ENCODE measurements at regions not wholly inside any gene's neighbourhood (a gene's known extent, or its start where the extent isn't known, plus 50 kb on each side); places are given as distances from the start of the nearest gene placed in this dataset.

DNA sequence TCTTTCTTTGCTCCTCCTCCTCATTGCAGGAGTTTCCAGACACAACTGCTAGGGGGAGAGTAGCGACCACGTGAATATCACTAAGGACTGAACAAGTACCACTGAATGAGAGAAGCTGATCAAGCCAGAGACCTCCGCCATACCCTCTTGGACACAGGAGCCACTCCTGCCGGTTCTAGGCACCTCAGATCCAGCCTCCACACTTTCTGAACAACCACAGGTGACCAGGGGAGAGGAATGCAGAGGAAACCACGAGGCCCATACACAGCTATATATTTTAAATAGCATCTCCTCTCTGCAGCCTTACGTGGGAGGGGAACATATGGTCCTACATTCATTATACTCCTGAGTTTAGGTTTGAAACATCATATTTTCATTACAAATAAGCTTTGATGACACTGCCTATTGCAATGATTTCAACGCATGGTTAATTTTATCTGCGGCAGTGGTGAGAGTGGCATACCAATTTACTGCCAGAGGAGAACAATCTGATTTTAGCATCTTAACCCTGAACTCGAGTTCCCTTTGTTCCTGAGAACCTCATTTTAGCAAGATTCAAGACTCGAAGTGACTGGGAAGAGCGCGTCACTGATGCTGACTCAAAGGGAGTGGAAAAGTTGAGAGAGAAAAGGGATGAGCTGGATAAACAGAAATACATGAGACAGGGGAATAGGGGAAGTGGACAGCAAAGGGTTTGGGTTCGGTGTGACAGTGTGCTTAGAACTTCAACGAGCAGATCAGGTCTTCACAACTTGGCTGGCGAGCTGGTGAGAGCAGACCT is 231.7 kb upstream of the PPARGC1A start:
- Histone ChIP-seq H3K36me3 (ENCODE audit: low read depth, missing control alignments) (no peaks in the 10 kb centered on the region), H3K9me3 (no peaks in the 10 kb centered on the region), H3K4me1 (no peaks in the 10 kb centered on the region), H3K27me3 (no peaks in the 10 kb centered on the region), H3K4me3 (no peak overlapping the region), H3K27ac (no peak overlapping the region)
- DNase-seq = no peak
- WGBS, 2 donors = 77 to 80% methylated on average over 15 of the region's 15 CpGs
- TF ChIP-seq, protein P1, sequence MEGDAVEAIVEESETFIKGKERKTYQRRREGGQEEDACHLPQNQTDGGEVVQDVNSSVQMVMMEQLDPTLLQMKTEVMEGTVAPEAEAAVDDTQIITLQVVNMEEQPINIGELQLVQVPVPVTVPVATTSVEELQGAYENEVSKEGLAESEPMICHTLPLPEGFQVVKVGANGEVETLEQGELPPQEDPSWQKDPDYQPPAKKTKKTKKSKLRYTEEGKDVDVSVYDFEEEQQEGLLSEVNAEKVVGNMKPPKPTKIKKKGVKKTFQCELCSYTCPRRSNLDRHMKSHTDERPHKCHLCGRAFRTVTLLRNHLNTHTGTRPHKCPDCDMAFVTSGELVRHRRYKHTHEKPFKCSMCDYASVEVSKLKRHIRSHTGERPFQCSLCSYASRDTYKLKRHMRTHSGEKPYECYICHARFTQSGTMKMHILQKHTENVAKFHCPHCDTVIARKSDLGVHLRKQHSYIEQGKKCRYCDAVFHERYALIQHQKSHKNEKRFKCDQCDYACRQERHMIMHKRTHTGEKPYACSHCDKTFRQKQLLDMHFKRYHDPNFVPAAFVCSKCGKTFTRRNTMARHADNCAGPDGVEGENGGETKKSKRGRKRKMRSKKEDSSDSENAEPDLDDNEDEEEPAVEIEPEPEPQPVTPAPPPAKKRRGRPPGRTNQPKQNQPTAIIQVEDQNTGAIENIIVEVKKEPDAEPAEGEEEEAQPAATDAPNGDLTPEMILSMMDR (IDR thresholded peaks at IDR 0.05) = no peak
- TF ChIP-seq POLR2A (IDR thresholded peaks at IDR 0.05) = no peak
- intact Hi-C loops (cut with DNase I; ENCODE audit: low total_unique reads) = no loop called here

DNA sequence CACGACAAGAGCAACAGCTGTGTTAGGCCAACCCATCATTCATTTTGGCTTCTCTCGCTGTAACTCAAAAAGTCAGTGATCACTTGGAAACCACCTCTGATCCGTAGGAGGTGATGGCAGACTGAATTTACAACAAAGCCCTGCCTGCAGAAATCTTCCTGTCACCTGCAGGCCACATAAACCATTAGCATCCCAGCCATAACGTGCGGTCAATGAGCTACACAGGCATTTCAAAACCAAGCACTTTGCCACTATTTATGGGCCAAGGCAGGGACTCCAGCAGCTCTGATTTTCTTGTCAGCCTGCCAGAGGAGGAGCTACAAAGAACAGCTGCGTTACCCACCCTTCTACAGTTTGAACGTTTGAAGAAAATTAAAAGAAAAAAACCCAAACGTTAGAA is 228.1 kb upstream of the PPARGC1A start:
- WGBS, 2 donors = 58 to 71% methylated on average over 8 of the region's 8 CpGs
- H3K4me1 ChIP-seq = no peaks in the 10 kb centered on the region
- TF ChIP-seq, protein P1 (IDR thresholded peaks at IDR 0.05) = no peak
- TF ChIP-seq POLR2A (IDR thresholded peaks at IDR 0.05) = no peak
- no peaks in the 10 kb centered on the region for H3K36me3 ChIP-seq (ENCODE audit: low read depth, missing control alignments)
- H3K27me3 ChIP-seq = no peaks in the 10 kb centered on the region
- intact Hi-C loops (cut with DNase I; ENCODE audit: low total_unique reads) = no loop called here
- H3K4me3 ChIP-seq = no peak overlapping the region
- H3K9me3 ChIP-seq = no peaks in the 10 kb centered on the region
- no peak overlapping the region for H3K27ac ChIP-seq
- DNase-seq = no peak

DNA sequence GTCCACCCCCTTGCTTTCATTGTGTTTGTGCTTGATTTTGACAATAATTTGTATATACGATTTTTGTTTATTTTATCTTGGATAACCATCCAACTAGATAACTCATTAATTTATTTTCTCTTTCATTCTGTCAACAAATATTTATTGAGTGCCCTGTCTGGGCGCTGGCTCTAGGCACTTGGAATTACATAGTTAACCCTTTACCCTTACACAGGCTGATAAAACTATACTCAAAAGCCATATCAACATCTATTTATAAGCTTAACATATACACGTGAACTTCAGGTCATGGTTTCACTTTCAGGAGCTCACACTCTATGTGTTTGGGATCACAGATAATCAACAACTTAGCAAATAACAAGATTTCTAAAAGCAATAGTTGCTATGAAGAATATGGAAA is 226.3 kb upstream of the PPARGC1A start:
- WGBS, 2 donors = 80 to 86% methylated on average over 3 of the region's 3 CpGs
- intact Hi-C loops (cut with DNase I; ENCODE audit: low total_unique reads) = no loop called here
- H3K36me3 ChIP-seq (ENCODE audit: low read depth, missing control alignments) = no peaks in the 10 kb centered on the region
- TF ChIP-seq, protein P1 (IDR thresholded peaks at IDR 0.05) = no peak
- TF ChIP-seq POLR2A (IDR thresholded peaks at IDR 0.05) = no peak
- H3K27ac ChIP-seq = no peak overlapping the region
- H3K4me1 ChIP-seq = no peaks in the 10 kb centered on the region
- DNase-seq = no peak
- no peak overlapping the region for H3K4me3 ChIP-seq
- H3K27me3 ChIP-seq = no peaks in the 10 kb centered on the region
- no peaks in the 10 kb centered on the region for H3K9me3 ChIP-seq

DNA sequence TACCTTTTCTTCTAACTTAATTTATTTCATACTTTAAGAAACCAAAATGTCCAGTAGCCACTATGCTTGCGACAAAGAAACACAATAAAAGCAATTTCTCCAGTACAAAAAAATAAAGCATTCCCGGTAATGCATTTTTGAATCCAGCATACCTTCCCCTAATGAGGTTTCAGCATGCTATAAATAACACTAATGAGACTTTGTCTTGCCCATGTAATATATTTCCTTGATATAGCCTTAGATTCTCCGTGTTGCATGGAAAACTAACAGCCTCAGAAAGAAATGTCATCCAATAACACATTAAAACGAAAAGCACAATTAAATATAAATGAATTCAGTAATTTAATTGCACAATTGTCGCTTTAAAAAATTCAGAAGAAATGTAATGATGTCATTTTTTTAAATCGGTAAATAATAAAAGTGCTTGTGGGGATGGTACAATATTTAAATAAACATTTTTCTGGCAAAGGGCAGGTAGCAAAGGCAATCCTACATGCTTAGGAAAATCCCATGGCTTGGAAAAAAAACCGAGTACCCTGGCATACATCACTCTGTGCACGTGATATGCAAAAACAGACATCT is 225.2 kb upstream of the PPARGC1A start:
- WGBS, 2 donors = 72 to 78% methylated on average over 8 of the region's 8 CpGs
- no peaks in the 10 kb centered on the region for H3K27me3 ChIP-seq
- intact Hi-C loops (cut with DNase I; ENCODE audit: low total_unique reads) = no loop called here

More for the DNA sequence above, 225.2 kb upstream of the PPARGC1A start:
- no peak overlapping the region for H3K27ac ChIP-seq
- H3K9me3 ChIP-seq = no peaks in the 10 kb centered on the region
- no peaks in the 10 kb centered on the region for H3K36me3 ChIP-seq (ENCODE audit: low read depth, missing control alignments)
- H3K4me1 ChIP-seq = no peaks in the 10 kb centered on the region
- TF ChIP-seq POLR2A (IDR thresholded peaks at IDR 0.05) = no peak
- TF ChIP-seq, protein P1 (IDR thresholded peaks at IDR 0.05) = no peak
- DNase-seq = no peak
- H3K4me3 ChIP-seq = no peak overlapping the region
